WERI-Rb-1 (cell line): ENCODE measurements at regions not wholly inside any gene's neighbourhood (a gene's known extent, or its start where the extent isn't known, plus 50 kb on each side); places are given as distances from the start of the nearest gene placed in this dataset.

Experiments used
- DNase-seq: peaks from one replicate; pipeline ENCODE4 v3.0.0-alpha.2; 2020
- H3K27ac ChIP-seq: fragments of 250-450 bp; sonication (Bioruptor Pico); 2 replicates; pipeline ENCODE4 v1.5.1; 2020; ENCODE audit warnings: mild to moderate bottlenecking, moderate library complexity
- H3K27me3 ChIP-seq: fragments of 250-450 bp; sonication (Bioruptor Pico); 2 replicates; pipeline ENCODE4 v1.5.1; 2021; ENCODE audit warnings: mild to moderate bottlenecking, low read depth, moderate library complexity; ENCODE audit not compliant: insufficient read depth, severe bottlenecking
- H3K36me3 ChIP-seq: fragments of 250-450 bp; sonication (Bioruptor Pico); 2 replicates; pipeline ENCODE4 v1.5.1; 2020; ENCODE audit warnings: mild to moderate bottlenecking, moderate library complexity
- H3K4me3 ChIP-seq: 2 replicates; pipeline ENCODE4 v1.5.1; 2011; ENCODE audit warnings: low read depth, mild to moderate bottlenecking, control low read depth, low read length
- H3K9me3 ChIP-seq: fragments of 250-450 bp; sonication (Bioruptor Pico); 2 replicates; pipeline ENCODE4 v1.5.1; 2021; ENCODE audit warnings: mild to moderate bottlenecking, moderate library complexity; ENCODE audit not compliant: severe bottlenecking
- TF ChIP-seq, protein P1 (sequence below): IDR thresholded peaks from 2 replicates; pipeline ENCODE4 v1.5.1; 2011; ENCODE audit warnings: low read depth, mild to moderate bottlenecking, control low read depth, inconsistent platforms, low read length

DNA sequence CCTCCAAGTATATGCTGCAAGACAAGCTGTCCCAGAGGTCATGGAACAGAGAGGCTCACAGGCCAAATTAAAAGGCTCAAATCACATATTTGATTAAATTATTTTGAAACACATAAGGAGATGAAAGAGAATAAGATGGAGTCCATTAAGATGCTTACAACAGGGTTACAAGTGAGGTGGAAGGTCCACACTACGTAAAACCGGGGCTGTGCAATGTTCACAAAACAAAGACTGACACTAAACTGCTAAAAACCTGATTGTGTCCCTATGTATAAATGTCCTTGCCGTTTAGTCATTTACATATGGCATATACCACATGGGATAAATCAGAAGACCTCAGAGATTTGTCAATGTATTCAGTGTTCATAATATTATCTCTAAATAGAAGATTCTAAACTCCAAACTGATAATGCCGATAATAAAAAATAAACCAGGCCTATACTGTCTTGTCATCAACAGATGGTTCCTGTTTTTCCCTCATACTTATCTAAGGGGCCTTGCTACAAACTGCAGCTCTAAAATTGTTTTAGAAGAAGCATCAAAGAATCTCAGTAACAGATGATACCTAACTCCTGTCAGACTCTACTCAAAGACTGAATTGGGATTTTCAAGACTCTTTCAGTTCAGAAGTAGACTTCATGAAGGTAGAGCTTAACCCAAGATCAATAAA lies 51.8 kb upstream of the RIPOR2 start:
- no peaks in the 10 kb centered on the region for H3K36me3 ChIP-seq
- TF ChIP-seq, protein P1, sequence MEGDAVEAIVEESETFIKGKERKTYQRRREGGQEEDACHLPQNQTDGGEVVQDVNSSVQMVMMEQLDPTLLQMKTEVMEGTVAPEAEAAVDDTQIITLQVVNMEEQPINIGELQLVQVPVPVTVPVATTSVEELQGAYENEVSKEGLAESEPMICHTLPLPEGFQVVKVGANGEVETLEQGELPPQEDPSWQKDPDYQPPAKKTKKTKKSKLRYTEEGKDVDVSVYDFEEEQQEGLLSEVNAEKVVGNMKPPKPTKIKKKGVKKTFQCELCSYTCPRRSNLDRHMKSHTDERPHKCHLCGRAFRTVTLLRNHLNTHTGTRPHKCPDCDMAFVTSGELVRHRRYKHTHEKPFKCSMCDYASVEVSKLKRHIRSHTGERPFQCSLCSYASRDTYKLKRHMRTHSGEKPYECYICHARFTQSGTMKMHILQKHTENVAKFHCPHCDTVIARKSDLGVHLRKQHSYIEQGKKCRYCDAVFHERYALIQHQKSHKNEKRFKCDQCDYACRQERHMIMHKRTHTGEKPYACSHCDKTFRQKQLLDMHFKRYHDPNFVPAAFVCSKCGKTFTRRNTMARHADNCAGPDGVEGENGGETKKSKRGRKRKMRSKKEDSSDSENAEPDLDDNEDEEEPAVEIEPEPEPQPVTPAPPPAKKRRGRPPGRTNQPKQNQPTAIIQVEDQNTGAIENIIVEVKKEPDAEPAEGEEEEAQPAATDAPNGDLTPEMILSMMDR: no peak
- no peak for DNase-seq
- H3K4me3 ChIP-seq: no peak overlapping the region
- no peaks in the 10 kb centered on the region for H3K27me3 ChIP-seq
- no peak overlapping the region for H3K27ac ChIP-seq
- H3K9me3 ChIP-seq: peaks cover 9% of the 10 kb centered on the region

DNA sequence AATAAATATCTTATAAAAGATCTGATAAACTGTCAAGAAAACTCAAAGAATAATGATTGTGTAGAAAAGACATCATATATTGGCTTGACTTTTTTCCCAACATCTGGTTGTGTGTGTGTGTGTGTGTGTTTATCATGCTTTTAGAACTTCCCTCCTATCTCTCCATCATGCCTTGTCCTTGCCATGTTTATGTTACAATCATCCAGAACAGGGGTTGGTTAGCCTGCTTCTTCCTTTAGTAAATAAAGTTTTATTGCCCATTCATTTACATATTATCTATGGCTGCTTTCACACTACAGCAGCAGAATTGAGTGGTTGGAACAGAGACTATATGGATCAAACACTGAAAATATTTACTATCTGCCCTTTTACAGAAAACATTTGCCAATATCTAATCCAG lies 52.8 kb upstream of the RIPOR2 start:
- DNase-seq: no peak
- no peaks in the 10 kb centered on the region for H3K27me3 ChIP-seq
- peaks cover 9% of the 10 kb centered on the region for H3K9me3 ChIP-seq
- no peaks in the 10 kb centered on the region for H3K36me3 ChIP-seq
- TF ChIP-seq, protein P1: no peak
- no peak overlapping the region for H3K4me3 ChIP-seq
- H3K27ac ChIP-seq: no peak overlapping the region

DNA sequence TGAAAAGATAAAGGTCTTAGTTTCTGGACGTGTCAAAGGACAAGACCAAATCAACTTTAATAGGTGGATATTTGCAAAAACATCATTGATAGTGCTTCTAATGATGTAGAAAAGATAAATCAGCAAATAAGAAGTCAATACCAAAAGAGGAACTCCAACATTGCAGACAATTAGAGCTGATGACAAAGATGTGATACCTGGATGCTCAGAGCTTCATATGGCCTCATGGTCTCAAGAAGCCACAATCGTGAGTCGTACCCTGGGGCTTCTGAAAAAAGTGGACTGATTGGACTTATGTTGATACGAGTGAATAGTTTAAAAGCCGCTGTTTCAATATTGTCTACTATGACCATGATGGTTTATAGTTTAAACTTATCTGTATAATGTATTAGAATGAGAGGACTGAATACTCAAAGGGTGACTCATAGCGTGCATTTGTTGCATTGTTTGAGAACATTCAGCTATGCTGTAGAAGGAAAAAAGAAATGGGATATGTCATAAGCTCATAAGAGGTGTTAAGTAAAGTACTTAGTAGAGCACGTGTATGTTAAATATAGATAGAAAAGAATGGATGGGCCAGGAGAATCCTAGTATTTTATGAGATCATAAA lies 54.6 kb upstream of the RIPOR2 start:
- no peak overlapping the region for H3K4me3 ChIP-seq
- H3K27me3 ChIP-seq: no peaks in the 10 kb centered on the region
- peaks cover 9% of the 10 kb centered on the region for H3K9me3 ChIP-seq
- DNase-seq: no peak
- no peaks in the 10 kb centered on the region for H3K36me3 ChIP-seq
- H3K27ac ChIP-seq: no peak overlapping the region
- TF ChIP-seq, protein P1: no peak

DNA sequence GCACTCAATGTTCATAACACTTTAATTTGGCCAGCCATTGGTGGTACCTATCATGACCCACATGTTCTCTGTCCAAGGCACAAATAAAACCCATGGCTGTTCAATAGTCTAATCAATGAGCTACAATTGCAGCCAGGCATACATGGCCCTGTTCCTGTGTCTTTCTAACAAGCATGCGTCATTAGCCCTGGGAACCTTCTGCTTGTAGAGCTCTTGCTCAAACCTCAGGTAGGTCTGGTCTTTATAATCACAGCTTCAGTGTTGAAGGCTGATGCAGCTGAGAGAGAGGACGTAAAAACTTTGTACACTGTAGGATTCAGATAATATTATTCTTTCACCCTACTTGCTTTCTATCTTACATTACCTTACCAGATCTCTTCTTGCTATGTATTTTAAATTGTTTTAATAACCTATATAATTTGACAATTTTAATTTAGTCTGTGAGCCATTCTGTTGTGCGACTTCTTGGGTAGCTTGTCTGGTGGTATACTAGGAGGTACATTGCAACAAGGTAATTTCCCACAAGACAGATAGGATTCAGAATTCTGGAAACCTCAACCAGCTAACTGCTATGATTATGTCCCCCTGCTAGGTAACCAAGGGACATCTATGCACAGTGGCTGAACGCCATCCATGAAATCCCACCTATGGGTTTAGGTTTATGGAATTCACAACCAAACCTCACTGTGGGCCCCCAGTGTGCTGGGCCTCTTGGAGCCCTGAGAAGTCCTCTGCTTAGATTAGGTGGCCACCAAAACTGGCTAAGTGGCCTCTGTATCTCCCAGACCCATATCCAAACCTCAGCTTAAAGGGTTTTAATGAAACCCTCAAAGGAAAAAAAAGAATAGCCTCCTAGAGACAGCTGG lies 55.4 kb upstream of the RIPOR2 start:
- no peaks in the 10 kb centered on the region for H3K36me3 ChIP-seq
- no peaks in the 10 kb centered on the region for H3K27me3 ChIP-seq
- H3K9me3 ChIP-seq: peaks cover 6% of the 10 kb centered on the region
- TF ChIP-seq, protein P1: no peak
- DNase-seq: no peak
- H3K4me3 ChIP-seq: no peak overlapping the region
- H3K27ac ChIP-seq: no peak overlapping the region

DNA sequence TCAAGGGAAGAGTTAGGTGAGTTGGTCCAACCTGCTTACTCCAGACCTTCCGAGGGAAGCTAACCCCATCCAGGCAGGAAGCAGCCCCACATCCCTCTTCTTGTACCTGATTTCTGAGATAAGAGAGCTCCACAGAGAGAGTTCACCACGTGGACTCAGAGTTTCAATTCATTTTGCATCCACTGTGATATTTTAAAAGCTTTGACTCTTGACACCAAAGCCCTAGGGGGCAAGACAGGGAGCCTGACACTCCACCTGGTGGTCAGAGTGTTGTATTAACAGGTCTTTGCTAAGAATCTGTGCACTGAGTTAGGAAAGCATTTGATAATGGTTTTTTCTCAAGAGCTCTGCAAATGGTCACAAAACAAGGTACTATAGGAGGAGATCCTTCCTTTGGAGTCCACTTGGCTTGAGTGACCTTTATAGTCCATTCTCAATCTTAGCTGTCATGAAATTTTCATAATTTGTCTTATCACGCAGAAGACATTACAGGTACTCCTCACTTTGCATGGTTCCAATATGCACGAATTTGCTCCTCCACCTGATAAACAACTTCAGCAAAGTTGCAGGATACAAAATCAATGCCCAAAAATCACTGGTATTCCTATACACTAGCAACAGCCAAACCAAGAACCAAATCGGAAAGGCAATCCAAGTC lies 56.2 kb upstream of the RIPOR2 start:
- TF ChIP-seq, protein P1: peak; percentile 90
- no peak overlapping the region for H3K27ac ChIP-seq

More for the DNA sequence above, 56.2 kb upstream of the RIPOR2 start:
- Histone ChIP-seq H3K9me3 (peaks cover 6% of the 10 kb centered on the region), H3K36me3 (no peaks in the 10 kb centered on the region), H3K27me3 (no peaks in the 10 kb centered on the region), H3K4me3 (no peak overlapping the region)
- DNase-seq: peak; percentile 72
